GM21381 (cell line): ENCODE measurements at regions not wholly inside any gene's neighbourhood (a gene's known extent, or its start where the extent isn't known, plus 50 kb on each side); places are given as distances from the start of the nearest gene placed in this dataset.
"Not testable (repeated sequence)": the region's sequence is repeated elsewhere in the genome, so short reads cannot be mapped to it uniquely, and the experiment has no call there.

ENCODE experiments used
- ATAC-seq: cut with Tn5 transposase; IDR thresholded peaks from one replicate; pipeline ENCODE4 v1.9.1; 2021; ENCODE audit warnings: mild to moderate bottlenecking, moderate library complexity; ENCODE audit not compliant: unreplicated experiment

DNA sequence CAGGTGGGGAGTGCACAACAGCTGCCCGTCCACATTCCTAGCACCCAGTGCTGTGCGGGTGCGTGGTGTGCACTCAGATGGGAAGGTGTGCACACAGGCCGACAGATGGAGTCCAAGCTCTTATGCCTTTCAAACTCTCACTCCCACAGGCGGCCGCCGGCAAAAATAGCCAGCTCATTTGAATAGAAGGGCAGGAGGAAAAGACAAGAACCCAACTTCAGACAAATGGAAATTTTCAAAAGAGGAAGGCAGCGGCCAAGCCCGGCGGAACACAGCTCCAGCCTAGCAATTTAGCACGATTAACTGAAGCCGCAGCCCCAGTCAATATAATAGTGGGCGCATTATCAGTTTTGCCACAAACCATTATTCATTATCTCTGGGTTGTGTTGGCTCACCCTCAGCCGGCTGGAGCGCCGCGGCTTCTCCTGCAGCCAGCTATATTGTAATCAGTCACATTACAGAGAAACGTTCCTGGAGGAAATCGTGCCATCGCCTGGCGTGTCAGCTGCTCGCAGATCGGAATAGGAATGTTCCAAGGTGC lies 103.9 kb upstream of the SEC14L1 start:
- no peak for ATAC-seq

DNA sequence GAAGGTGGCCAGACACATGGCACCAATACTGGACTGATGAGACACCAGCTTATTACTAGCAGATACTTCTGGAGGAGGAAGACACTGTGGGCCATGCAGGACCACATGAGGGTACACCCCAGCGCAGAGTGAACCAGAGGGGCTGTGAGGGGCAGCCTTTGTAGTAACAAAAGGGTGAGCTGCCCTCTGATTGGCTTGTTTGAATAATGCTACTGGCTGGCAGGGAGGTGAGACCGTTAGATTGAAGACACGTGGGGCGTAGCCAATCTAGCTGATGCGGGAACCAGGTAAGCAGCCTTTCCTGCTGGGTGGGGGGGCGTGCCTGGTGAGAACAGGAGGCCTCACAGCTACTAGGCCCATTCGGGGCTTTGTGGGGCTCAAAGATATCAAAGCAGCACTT lies 102.8 kb upstream of the SEC14L1 start:
- ATAC-seq, result no peak

DNA sequence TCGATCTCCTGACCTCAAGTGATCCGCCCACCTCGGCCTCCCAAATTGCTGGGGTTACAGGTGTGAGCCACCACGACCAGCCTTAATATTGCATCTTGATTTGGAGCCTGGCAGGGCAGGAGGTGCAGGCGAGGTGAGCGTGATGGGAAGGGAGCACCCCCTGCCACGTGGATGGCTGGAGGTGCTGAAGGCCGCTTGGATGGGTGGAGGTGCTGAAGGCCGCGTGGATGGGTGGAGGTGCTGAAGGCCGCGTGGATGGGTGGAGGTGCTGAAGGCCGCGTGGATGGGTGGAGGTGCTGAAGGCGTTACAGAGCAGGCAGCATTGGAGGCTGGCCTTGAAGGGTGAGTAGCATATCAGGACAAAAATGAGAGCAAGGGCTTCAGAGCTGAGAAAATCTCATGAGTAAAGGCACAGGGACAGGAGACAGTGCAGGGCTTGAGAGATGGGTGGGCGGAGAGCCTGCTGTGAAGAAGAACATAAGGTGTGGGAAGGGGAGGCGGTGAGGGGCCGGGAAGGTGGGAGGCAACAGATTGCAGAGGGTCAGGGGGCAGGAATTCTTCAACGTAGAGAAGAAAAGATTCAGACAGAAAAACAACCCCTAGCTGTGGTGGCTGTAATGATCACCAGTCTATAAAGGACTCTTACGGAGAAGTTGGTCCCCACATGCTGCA lies 101.7 kb upstream of the SEC14L1 start:
- no peak for ATAC-seq

DNA sequence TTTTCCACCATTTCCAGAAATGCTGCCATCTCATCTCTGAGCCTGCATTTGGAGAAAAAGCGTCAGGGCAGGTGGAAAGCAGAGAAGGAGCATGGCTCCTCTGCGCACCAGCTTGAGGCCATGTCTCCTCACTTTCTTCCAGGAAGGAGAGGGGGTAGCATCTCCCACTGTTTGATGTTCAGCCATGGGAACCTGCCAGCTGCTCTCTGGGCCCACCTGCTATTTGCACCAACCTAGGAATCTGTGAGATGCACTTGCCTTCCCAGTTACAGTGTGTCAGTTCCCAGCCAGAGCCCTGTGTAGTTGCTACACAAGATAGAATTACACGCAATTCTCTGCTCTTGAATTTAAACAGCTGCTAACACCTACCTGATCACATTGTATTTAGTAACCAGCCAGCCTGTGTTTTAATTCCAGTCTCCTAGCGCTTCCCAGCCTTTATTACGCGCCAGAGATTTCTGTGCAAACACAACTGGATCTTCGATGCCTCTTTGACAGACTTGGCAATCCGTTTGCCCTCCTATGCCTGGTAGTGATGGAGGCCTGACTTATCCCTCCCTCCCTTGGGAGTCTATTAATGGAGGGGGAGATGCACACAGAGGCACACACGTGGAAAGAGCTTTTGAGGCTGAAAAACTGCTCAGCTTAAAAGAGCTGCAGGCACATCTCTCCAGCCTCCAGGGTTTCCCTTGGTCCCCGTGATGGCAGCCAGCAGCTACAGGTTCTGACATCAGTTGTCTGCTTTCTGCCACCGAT lies 98.1 kb upstream of the SEC14L1 start:
- ATAC-seq, result no peak

DNA sequence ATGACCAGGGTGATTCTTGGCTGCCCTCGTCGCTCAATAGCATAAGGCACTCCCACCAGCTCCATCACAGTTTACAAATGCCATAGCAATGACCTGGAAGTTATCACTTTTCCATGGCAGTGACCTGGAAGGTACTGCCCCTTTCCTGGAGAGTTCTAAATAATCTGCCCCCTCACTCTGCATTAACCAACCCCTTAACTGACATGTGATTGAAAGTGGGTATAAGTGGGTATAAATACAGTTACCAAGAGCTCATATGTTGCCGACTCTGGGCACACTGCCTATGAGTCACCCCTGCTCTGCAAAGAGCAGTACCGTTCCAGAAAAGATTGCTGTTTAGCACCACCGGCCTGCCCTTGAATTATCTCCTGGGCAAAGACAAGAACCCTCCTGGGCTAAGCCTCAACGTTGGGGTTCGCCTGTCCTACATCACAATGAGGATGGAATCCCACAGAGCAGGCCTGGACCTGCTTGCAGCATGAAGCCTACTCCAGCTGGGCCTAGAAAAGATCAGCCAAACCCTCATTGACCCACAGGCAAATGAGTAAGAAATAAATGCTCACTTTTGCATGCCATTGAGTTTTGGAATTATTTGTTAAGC lies 95.2 kb upstream of the SEC14L1 start:
- ATAC-seq, result no peak

DNA sequence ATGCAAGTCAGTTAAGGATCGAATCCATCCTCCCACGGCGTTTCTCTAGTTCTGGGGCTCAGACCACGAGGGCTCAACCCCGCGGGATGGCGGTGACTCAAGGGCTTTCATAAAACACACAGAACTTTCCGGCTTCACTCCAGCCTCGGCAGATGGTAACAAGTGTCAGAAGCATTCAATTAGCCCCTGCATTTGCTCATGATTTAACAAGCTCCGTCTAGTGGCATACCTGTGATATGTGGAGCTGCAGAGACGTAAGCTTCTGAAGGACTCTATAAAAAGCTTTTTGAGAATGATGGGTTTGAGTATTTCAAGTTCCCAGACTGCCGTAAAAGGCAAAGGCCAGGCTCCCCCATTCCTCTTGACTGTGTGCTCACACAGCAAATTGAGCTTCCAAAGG lies 91.3 kb upstream of the SEC14L1 start:
- no peak for ATAC-seq

DNA sequence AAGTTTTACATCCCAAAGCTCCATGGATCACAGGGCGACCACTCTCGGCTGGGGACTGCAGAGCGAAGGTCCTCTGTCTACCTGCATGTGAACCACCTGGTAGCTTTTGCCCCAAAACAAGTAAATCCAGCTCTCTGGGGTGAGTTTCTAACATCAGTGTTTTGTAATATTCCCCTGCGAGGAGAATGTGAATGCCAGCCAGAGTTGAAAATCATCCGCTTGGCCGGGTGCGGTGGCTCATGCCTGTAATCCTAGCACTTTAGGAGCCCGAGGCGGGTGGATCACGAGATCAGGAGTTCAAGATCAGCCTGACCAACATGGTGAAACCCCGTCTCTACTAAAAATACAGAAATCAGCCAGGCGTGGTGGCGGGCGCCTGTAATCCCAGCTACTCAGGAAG lies 89.9 kb upstream of the SEC14L1 start:
- not testable (repeated sequence) for ATAC-seq

DNA sequence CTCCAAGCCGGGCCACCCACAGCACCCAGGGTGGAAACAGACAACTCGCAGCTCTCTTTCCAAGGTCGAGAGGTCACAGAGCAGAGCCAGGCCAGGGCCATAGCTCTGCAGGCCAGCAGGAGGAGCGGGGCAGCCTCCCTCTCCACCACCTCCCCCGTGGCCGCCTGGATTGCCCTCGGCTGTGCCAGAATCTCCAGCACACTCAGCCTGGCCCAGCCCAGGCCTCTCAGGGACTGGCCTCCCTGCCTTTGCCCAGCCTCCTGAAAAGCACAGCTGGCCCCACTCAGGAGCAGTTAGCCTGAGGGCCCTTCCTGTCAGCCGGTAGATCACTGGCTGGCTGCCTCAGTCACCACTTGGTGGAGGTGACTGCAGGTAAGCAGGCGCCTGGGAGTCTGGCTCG lies 85.8 kb upstream of the SEC14L1 start:
- no peak for ATAC-seq

DNA sequence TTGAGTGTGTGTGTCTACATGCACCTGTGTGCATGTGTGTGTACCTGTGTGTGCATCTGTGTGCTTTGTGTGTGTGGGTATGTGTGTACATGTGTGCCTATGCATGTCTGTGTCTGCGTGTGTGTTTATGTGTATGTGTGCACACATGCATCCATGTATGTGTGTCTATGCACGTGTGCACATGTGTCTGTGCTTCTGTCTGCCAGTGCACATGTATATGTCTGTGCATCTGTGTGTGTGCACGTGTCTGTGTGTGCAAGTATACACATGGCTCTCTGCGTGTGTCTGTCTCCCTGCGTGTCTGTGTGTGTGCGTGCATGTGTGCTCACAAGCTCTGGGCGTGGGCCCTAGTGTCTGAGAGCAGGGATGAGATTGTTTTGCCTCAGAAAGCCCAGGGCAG lies 85.3 kb upstream of the SEC14L1 start:
- ATAC-seq, result no peak

DNA sequence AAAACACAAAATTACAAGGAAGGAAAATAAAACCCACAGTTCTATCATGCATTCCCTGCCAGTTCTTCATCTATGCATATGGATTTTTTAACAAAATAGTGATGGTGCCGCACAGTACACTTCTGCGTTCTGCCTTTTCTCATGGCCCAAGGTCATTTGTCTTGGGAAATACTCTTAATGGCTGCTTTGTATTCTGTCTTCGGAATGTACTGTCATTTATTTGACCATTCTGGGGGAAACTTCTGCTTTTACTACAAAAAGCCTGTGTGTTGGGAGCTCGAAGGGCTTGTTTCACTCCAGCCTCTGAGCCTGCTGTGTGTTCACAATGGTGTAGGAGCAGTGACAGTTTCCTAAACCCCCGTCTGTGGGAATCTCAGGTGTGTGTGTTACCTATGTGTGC lies 82.8 kb upstream of the SEC14L1 start:
- no peak for ATAC-seq

DNA sequence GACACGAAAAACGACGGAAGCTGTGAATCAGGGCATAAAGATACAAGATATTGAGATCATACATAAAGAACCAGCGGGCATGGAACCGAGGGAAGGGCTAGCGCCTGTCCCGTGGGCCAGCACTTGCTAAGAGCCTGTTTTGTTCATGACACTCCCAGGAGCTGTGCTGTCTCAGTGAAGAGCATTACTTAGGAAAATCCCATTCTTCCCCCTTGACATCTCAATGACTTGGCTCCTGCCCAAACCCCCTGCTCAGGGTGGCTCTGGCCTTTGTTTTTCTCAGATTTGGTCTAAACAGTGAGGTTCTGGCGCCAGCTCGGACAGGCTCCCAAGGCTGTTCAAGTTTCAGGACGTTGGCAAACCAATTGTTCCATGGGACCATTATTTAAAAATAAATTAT lies 79.1 kb upstream of the SEC14L1 start:
- ATAC-seq, result no peak

DNA sequence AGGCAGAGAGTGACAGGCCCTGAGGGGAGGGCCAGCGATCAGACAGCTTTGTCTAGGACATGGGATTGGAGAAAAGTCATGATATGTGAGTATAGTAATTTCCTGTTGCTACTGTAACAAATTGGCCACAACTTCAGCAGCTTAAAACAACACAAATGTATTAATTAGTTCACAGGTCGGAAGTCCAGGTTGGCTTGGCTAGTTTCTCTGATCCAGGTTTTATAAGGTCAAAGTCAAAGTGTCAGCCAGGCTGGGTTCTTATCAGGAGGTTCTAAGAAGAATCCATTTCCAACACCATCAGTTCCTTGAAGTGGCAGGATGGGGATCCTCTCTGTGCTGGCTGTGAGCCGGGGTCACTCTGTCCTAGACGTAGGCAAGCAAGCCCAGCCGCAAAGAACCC lies 76.2 kb upstream of the SEC14L1 start:
- no peak for ATAC-seq

DNA sequence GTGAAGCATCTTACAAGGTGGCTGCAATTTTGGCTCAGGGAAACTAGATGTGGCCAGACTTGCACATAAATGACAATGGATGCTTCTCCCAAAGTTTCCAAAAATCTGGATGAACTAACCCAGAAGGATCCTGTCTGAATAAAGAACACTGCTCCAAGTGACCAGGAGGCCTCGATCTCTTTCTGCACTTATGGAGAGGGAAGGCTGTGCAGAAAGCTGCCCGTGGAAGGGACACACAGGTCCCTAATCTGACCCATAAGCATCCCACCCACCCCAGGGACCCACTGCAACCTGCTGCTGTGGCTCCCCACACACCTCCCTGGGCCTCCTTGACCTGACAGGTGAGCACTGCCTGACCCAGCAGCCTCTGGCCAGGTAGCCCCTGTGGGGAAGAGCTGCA lies 74.6 kb upstream of the SEC14L1 start:
- no peak for ATAC-seq

DNA sequence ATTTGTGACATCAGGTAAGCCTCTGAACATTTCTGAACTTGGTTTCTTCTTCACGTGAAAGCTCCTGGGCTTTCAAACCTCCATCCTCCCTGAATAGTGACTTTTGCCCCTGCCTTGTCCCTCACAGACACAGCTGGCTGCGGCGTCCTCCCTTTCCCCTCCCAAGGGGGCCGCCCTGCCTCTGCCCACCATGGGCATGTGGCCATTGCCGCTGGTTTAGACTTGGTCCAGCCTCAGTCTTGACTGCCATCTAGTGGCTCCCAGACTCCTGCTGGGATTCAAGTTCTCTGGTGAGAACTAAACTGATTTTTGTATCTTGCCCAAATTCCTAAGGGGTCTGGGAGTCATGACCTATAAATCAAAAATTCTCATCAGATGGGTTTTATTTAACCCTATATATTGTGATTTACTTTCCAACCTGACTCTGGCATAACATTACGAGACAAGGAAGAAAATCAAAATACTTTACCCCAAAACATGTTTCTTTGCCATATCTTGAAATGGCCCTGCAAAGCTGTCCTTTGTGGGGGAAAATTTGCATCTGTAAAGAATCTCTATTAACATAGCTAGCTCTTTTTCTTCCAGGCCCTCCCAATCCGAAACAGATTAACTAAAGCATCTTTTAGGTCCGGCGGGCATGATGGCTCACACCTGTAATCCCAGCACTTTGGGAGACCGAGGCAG lies 73.9 kb upstream of the SEC14L1 start:
- not testable (repeated sequence) for ATAC-seq

DNA sequence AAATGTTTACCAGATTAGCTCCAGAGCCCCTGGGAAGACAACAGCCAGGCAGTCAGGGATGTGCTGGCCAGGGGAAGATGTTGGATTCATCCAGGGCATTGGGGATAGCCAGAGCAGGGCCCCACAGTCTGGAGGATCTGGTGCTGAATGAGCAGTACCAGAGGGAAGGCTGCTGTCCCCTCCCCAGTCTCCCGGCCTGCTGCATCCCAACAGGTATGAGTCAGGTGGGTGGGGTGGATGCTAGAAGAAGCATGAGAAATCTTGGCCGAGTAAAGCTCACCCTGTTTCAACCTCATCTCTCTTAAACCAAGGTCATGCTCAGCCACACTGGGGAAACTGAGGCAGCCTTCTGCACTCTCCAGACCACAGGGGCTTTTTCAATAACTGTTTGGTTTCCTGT lies 71.9 kb upstream of the SEC14L1 start:
- no peak for ATAC-seq

DNA sequence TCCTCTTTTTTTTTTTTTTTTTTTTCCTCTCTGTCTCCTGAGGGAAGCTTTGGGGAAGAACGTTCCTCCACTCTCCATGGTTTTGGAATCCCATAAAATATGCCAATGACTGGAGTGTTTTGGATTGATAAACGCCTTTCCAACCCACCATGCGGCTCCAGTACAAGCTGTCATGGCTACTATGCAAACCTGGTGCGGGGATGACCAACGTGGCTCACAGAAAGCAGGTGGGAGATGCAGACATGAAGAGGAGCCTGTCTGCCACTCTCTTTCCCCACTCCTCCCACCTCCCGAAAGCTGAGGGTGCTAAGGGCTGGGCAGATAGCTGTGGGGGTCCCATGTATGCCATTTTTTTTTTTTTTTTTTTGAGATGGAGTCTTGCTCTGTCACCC lies 69.9 kb upstream of the SEC14L1 start:
- no peak for ATAC-seq

DNA sequence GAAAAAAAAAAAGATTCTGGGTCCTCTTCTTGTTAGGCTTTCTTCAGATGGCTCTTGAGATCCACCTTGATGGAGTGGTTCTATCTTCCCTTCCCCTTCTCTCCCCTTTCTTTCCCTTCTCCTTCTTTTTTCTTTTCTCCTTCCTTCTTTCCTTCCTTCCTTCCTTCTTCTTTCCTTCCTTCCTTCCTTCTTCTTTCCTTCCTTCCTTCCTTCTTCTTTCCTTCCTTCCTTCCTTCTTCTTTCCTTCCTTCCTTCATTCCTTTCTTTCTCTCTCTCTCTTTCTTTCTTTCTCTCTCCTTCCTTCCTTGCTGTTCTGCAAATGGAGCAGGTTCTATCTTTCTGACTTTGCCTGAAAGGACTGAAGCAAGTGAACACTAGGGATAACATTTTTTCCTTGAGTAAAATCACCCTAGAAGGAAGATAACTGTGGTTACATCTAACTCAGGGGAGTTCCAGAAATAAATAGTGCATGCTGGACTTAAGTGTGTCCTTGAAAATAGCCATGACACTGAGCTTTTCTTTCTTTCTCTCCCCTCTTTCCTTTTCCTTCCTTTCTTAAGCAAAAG lies 68.8 kb upstream of the SEC14L1 start:
- ATAC-seq, result no peak

DNA sequence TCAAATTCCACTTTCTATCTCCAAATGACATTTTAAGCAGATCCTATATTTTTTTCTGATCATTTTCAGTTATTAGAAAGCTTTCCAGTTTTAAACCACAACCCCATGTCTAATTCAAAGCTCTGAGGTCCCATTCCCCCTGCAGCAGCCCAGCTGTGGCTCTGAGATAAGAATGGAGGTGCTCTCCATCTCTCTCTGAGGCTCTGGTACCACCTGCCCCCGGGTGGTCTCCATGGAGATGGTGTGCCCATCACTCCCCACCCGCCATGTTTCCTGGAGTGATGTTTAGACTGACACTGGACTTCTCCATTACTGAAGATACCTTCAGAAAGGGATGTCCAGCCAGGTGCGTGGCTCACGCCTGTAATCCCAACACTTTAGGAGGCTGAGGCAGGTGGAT lies 68.1 kb upstream of the SEC14L1 start:
- ATAC-seq, result no peak

DNA sequence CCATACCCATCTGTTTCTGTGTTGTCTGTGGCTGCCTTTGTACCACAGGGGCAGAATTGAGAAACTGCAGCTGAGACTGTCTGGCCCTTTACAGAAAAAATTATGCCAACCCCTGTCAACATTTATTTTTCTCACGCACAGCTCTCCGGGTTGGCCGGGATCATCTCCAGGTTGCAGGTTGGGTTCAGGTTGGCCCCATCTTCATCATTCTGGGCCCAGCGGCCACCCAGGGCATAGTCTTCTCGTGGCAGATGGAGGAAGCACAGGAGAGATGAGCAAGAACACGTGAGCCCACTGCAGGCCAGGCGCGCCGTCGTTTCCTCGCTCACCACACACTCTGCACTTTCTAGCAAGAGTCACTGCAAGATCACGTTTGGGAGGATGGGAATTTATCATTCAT lies 66.1 kb upstream of the SEC14L1 start:
- no peak for ATAC-seq

DNA sequence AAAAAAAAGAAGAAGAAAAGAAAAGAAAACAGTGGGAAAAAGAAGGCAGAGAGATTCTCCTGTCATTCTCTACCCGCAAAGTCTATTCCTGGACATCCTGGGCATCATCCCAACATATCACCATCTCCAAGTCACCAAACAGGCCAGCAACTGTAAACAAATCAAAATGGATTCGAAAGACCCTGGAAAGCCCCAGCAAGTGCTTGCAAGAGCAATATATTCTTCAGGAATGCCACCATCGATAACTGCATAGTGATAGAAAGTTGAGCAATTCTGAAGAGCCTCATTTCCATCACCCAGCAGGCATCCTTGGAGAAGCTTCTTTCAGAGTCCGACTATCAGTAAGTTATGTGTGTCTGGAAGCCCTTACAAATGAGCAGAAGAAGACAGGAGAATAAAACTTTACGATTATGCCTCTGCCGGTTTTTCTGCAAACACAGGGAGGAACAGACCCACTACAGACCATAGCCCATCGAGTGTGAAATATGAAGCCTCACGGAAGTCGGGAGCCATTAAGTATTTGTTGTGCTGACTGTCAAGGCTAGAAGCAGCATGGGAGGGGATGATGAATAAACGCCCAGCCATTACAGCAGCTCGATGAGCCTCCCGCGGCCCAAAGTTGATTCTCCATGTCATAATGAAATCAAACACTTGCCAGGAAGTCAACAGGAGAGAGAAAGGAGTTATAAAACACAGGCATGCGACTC lies 64.5 kb upstream of the SEC14L1 start:
- ATAC-seq, result no peak

DNA sequence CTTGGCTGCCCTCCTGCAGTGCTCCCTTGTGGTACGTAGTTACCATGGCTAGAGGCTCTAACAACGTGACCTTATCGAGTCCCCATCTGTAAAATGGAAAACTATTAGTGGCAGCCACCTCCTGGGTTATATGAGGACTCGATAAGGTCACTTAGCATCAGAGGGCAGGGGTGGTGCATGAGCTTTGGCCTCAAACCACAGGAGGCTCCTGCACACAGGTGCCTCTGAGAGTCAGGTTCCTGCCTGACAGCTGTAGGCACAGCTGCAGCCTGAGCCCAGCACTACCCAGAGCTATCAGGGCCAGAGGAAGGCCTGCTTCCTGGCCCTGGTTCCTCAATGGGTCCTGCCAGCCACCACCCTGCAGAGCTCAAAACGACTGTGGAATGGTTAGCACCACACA lies 57.2 kb upstream of the SEC14L1 start:
- no peak for ATAC-seq
